Keratinocyte (primary cell): ENCODE measurements at regions not wholly inside any gene's neighbourhood (a gene's known extent, or its start where the extent isn't known, plus 50 kb on each side); places are given as distances from the start of the nearest gene placed in this dataset.

ENCODE experiments used
- EZH2 ChIP-seq: IDR thresholded peaks from one replicate; pipeline ENCODE4 v1.6.1; 2012; ENCODE audit warnings: inconsistent platforms, mild to moderate bottlenecking, low read length, moderate library complexity
- TF ChIP-seq, protein P1 (sequence below), 3 experiments: IDR thresholded peaks in 1 of 3; conservative IDR thresholded peaks in 1 of 3; optimal IDR thresholded peaks in 1 of 3; 2 replicates in 2 of 3; 3 replicates in 1 of 3; pipeline versions ENCODE3 to v1.5.1; 2011; ENCODE audit warnings: low read length in 3 of 3, mild to moderate bottlenecking in 3 of 3, moderate library complexity in 2 of 3, control low read depth in 1 of 3, inconsistent platforms in 1 of 3; ENCODE audit not compliant: insufficient read depth in 2 of 3; ENCODE audit errors: extremely low read depth in 1 of 3

DNA sequence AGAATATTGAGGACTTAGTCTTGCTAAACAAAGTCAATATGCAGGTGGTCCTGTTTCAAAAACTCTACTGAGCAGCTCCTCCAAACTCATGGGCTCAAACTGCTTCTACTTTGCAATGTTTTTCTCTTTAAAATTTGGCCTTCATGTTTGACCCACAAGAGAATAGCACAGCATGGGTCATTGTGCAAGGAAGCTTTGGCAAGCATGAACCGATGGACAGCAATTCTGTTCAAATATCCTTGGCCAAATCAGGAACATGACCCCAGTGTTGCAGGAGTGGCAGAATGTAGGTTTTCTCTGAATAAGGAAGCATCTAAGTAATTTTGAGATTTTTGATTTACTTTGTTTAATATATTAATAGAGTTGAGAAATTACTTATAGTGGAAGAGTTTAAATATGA, 477.9 kb downstream of the KCNJ3 start:
- TF ChIP-seq, protein P1, sequence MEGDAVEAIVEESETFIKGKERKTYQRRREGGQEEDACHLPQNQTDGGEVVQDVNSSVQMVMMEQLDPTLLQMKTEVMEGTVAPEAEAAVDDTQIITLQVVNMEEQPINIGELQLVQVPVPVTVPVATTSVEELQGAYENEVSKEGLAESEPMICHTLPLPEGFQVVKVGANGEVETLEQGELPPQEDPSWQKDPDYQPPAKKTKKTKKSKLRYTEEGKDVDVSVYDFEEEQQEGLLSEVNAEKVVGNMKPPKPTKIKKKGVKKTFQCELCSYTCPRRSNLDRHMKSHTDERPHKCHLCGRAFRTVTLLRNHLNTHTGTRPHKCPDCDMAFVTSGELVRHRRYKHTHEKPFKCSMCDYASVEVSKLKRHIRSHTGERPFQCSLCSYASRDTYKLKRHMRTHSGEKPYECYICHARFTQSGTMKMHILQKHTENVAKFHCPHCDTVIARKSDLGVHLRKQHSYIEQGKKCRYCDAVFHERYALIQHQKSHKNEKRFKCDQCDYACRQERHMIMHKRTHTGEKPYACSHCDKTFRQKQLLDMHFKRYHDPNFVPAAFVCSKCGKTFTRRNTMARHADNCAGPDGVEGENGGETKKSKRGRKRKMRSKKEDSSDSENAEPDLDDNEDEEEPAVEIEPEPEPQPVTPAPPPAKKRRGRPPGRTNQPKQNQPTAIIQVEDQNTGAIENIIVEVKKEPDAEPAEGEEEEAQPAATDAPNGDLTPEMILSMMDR (optimal IDR thresholded peaks at IDR 0.05 in 1 of 3, IDR thresholded peaks at IDR 0.05 in 1 of 3, conservative IDR thresholded peaks at IDR 0.05 in 1 of 3; ENCODE audit: extremely low read depth in 1 of 3, insufficient read depth in 2 of 3, low read length in 3 of 3): no peak
- no peak for TF ChIP-seq EZH2
